Ovary (tissue), 7 donors: ENCODE measurements at regions not wholly inside any gene's neighbourhood (a gene's known extent, or its start where the extent isn't known, plus 50 kb on each side); places are given as distances from the start of the nearest gene placed in this dataset.
A peak's percentile ranks its signal among the peaks of the same experiment; 100 is the strongest.
"Not testable (repeated sequence)": the region's sequence is repeated elsewhere in the genome, so short reads cannot be mapped to it uniquely, and the experiment has no call there.

Source experiments
- DNase-seq, 5 donors: peaks; one replicate each; pipeline ENCODE4 v3.0.0-alpha.2; 2019 to 2020
- H3K27ac ChIP-seq, 2 donors: fragments of 200-600 bp; one replicate each; pipeline versions ENCODE4 v1.5.1 to v1.8.0; 2019 to 2022
- H3K27me3 ChIP-seq: fragments of 200-600 bp; one replicate; pipeline ENCODE4 v1.8.0; 2022
- H3K36me3 ChIP-seq: fragments of 200-600 bp; sonication (generic); one replicate; pipeline ENCODE4 v1.5.1; 2019
- H3K4me1 ChIP-seq: one replicate; pipeline ENCODE4 v1.8.1; 2013; ENCODE audit warnings: mild to moderate bottlenecking, moderate library complexity; ENCODE audit not compliant: insufficient read depth
- H3K4me3 ChIP-seq: fragments of 200-600 bp; sonication (generic); one replicate; pipeline ENCODE4 v1.5.1; 2017
- H3K9me3 ChIP-seq, 2 donors: fragments of 200-600 bp in 1 of 2; sonication (generic) in 1 of 2; one replicate each; pipeline versions ENCODE4 v1.5.1 to v1.8.1; 2013 to 2019; ENCODE audit warnings: mild to moderate bottlenecking in 1 of 2, moderate library complexity in 1 of 2
- CTCF ChIP-seq, 3 donors: fragments of 450-650 bp in 2 of 3; fragments of 200-600 bp in 1 of 3; IDR thresholded peaks; one replicate each; pipeline versions ENCODE4 v1.5.1 to v1.8.0; 2016 to 2022; ENCODE audit warnings: antibody characterized with exemption in 3 of 3, mild to moderate bottlenecking in 1 of 3
- EP300 ChIP-seq: sonication (generic); formaldehyde crosslinking; IDR thresholded peaks from one replicate; pipeline ENCODE4 v1.6.1; 2017; ENCODE audit warnings: antibody characterized with exemption
- POLR2A ChIP-seq: fragments of 450-650 bp; IDR thresholded peaks from one replicate; pipeline ENCODE4 v1.6.1; 2017; ENCODE audit warnings: antibody characterized with exemption, mild to moderate bottlenecking, moderate library complexity
- WGBS, 3 donors: extraction: QIAGEN DNeasy Blood & Tissue Kit in 1 of 3; methylation state at CpG; one replicate each; pipeline versions ENCODE4 v1.1.5 to v1.1.7; 2013 to 2017; 5-methylcytosine and 5-hydroxymethylcytosine counted together
- intact Hi-C, 4 donors: fragments of 100-400 bp; cut with DNase I; formaldehyde crosslinking; loops; one replicate each; pipeline versions ENCODE4 v1.11.0 to v1.15.1; 2022 to 2023
- donor health status: DM: no; HTN: no; CAD: no; lungs with moderate emphysema.
- donor health status: DM: no; HTN: no; CAD: no.
- donor health status: Bipolar disorder and iron deficiency.
- donor health status: DM: no; HTN: no; CAD: no.
- donor health status: DM: yes; HTN: yes; CAD: no.

GRCh38 chr9:104993291-104993963, 65.5 kb upstream of the ABCA1 start:
- whole genome bisulfite sequencing, 3 donors = 47 to 57% (median 51%) methylated on average over 9 of the region's 9 CpGs

GRCh38 chr9:104997536-104997935, 69.6 kb upstream of the ABCA1 start:
- 65 to 75% (median 71%) methylated on average over 2 of the region's 2 CpGs for WGBS, 3 donors
- intact Hi-C loops = no loop called here

More at GRCh38 chr9:104993291-104993963, 65.5 kb upstream of the ABCA1 start:
- Histone ChIP-seq H3K27ac (peak overlapping the region in 1 of 2 donors; percentile 26), H3K27me3 (no peaks in the 10 kb centered on the region), H3K4me1 (peaks cover 7% of the 10 kb centered on the region), H3K4me3 (no peak overlapping the region), H3K36me3 (no peaks in the 10 kb centered on the region), H3K9me3 (no peaks in the 10 kb centered on the region)
- DNase-seq = peak in 2 of 5 donors; percentile 31 to 32
- TF ChIP-seq POLR2A (no peak), CTCF (IDR thresholded peaks at IDR 0.05) (no peak), EP300 (no peak)
- intact Hi-C loops = loop anchor here in 1 of 4 donors (5.0 kb wide), 2 partner anchors 66 to 249 kb away; partner anchors contain the start of genes ABCA1 and SLC44A1

GRCh38 chr9:104999136-104999535, 71.2 kb upstream of the ABCA1 start:
- Histone ChIP-seq H3K9me3 (no peaks in the 10 kb centered on the region), H3K36me3 (no peaks in the 10 kb centered on the region), H3K27ac (no peak overlapping the region), H3K4me3 (no peak overlapping the region), H3K27me3 (no peaks in the 10 kb centered on the region), H3K4me1 (no peaks in the 10 kb centered on the region)
- TF ChIP-seq EP300 (no peak), CTCF (IDR thresholded peaks at IDR 0.05) (no peak), POLR2A (no peak)
- intact Hi-C loops = no loop called here
- no peak for DNase-seq

More at GRCh38 chr9:104997536-104997935, 69.6 kb upstream of the ABCA1 start:
- H3K36me3 ChIP-seq = no peaks in the 10 kb centered on the region
- H3K9me3 ChIP-seq = no peaks in the 10 kb centered on the region
- DNase-seq = no peak
- TF ChIP-seq EP300 = no peak
- no peak for TF ChIP-seq CTCF (IDR thresholded peaks at IDR 0.05)
- no peak for TF ChIP-seq POLR2A
- H3K4me1 ChIP-seq = peaks cover 4% of the 10 kb centered on the region
- H3K4me3 ChIP-seq = no peak overlapping the region
- no peak overlapping the region for H3K27ac ChIP-seq
- H3K27me3 ChIP-seq = no peaks in the 10 kb centered on the region

GRCh38 chr9:105000529-105000928, 72.6 kb upstream of the ABCA1 start:
- intact Hi-C loops = not testable (repeated sequence)

GRCh38 chr9:105004466-105005090, 76.6 kb upstream of the ABCA1 start:
- Histone ChIP-seq H3K27ac (no peak overlapping the region), H3K4me1 (no peaks in the 10 kb centered on the region), H3K9me3 (no peaks in the 10 kb centered on the region), H3K27me3 (no peaks in the 10 kb centered on the region), H3K36me3 (no peaks in the 10 kb centered on the region), H3K4me3 (no peak overlapping the region)
- TF ChIP-seq EP300 (no peak), CTCF (IDR thresholded peaks at IDR 0.05) (no peak), POLR2A (no peak)
- DNase-seq = no peak
- intact Hi-C loops = no loop called here
- whole genome bisulfite sequencing, 3 donors = 87 to 89% (median 88%) methylated on average over 7 of the region's 7 CpGs

More at GRCh38 chr9:105000529-105000928, 72.6 kb upstream of the ABCA1 start:
- not testable (repeated sequence) for H3K27ac ChIP-seq, DNase-seq, H3K9me3 ChIP-seq, H3K36me3 ChIP-seq, H3K4me3 ChIP-seq, H3K27me3 ChIP-seq, H3K4me1 ChIP-seq
- WGBS, 3 donors = 92 to 97% (median 93%) methylated on average over 11 of the region's 11 CpGs
